DMS114 treated with DMSO at 0.1 percent for 48 hours (cell line): ENCODE measurements at regions not wholly inside any gene's neighbourhood (a gene's known extent, or its start where the extent isn't known, plus 50 kb on each side); places are given as distances from the start of the nearest gene placed in this dataset.

Experiments
- DNase-seq: peaks from one replicate; lab custom pipeline; 2025; ENCODE audit not compliant: unreplicated experiment; lab: John Stamatoyannopoulos, UW

- no peak for DNase-seq
Observed at GRCh38 chr3:144289057-144289456, 317.4 kb downstream of the DIPK2A start.

DNA sequence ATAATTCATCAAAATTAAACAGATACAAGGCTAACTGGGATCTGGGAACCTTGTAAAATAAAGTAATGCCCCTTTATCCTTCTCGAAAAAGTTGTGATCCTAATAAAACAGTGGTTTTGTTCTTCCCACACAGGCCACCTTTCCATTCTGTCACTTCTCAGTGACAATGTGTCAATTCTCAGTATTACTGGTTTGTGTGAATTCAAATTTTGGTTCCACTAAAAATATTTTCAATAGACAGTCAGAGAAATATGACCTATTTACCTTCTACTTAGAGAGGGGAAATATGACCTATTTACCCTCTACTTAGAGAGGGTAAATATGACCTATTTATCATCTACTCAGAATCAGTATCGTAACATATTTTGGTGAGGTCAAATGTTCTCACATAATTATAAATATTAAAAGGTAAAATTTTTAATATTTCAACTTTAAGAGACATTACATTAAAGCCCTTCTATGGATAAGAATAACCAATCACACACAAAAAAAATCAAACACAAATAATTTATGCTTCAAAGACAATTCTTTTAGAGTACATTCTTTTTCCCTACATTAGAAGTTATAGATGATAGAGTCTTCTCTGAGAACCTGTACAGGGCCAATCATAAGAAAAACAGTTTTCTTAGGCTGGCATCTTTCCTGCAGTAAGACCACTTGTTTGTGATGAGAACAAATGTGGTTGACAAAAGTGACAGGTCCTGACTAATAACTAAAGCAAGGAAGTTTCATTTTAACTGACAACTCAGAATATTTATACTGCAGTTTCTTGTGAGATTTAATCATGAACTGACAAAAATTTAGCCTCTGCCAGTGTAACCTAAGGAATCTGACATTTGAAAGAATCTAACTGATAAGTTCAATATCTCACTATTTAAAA is 323.3 kb downstream of the DIPK2A start:
- DNase-seq: no peak

DNA sequence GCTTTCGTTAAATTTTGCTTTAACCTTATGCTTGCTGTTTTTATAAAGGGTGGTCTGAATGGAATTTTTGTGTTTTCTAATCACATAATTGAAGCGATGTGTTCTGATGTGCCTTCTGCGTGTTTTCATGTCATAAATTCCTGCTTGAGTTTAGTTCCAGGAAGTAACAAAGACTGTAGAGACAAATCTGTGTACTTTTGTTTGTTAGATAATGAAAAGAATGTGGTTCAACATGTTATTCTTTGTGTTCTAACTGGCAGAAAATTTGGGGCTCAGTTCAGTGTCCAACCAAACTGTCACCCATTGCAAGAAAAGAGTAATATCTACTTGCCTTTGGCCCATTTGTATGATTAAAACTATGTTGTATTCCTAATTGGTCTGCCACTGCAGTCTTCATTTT is 324.0 kb downstream of the DIPK2A start:
- no peak for DNase-seq

GRCh38 chr3:144296808-144297207 is 325.2 kb downstream of the DIPK2A start:
- no peak for DNase-seq

- DNase-seq: no peak
Observed at GRCh38 chr3:144301863-144302262, 330.2 kb downstream of the DIPK2A start.

GRCh38 chr3:144307951-144308350 is 336.3 kb downstream of the DIPK2A start:
- DNase-seq: no peak

DNA sequence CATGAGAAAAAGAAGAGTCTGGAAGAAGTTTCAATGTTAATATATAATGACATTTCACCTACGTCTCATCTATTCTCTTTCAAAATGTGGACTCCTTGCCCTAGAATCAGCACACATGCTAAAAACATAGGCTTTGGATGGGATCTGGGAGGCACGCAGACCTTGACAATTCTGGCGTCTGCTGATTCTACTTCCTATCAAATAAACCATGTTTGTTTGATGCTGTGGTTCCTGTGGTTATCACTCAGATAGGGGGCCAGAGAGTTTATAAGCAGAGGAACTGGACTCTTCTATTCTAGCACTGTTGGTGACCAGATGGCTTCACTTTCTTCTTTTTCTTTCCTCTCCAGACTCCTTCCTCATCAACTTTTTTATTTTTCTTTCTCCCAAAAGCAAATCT is 336.8 kb downstream of the DIPK2A start:
- no peak for DNase-seq

DNA sequence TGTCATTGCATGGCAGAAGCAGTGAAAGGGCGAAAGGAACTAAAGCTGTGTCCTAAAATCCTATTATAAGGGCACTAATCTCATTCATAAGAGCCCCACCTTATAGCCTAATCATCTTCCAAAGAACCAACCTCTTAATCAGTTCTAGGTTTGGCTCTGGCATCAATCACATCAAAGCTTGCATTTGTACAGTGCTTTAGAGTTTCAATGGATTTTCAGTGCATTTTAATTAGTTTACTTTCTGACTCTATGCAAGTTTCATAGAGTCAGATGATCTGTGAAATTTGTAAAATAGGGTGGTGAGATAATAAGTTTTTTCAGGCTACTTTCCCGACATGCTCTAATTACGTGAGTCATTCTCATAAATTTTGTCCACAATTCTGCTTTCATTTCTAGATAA is 341.1 kb downstream of the DIPK2A start:
- DNase-seq: no peak

- no peak for DNase-seq
Observed at GRCh38 chr3:144314946-144315345, 343.3 kb downstream of the DIPK2A start.

- no peak for DNase-seq
Observed at GRCh38 chr3:144317961-144318360, 346.3 kb downstream of the DIPK2A start.

- no peak for DNase-seq
Observed at GRCh38 chr3:144324076-144324475, 352.5 kb downstream of the DIPK2A start.

GRCh38 chr3:144332868-144333267 is 361.2 kb downstream of the DIPK2A start:
- no peak for DNase-seq

DNA sequence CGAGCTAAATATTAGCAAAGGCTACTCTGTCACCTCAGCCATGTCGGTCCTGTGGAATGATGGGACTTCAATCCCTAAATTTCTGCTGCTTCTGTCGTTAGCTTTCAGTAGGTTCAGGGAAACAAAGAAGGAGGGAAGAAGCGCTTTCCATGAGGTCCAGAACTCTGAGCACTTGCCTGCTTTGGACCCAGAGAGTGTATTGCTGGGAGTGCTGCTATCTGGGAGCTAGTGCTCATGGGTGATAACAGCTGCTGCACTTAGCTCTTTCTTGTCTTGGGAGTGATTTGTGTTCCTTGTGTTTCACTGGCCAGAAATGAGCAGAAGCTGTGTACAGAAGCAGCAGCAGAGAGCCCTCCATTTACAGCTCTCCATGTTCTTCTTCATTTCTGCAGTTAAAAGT is 369.8 kb downstream of the DIPK2A start:
- no peak for DNase-seq

GRCh38 chr3:144343343-144343742 is 371.7 kb downstream of the DIPK2A start:
- no peak for DNase-seq

DNA sequence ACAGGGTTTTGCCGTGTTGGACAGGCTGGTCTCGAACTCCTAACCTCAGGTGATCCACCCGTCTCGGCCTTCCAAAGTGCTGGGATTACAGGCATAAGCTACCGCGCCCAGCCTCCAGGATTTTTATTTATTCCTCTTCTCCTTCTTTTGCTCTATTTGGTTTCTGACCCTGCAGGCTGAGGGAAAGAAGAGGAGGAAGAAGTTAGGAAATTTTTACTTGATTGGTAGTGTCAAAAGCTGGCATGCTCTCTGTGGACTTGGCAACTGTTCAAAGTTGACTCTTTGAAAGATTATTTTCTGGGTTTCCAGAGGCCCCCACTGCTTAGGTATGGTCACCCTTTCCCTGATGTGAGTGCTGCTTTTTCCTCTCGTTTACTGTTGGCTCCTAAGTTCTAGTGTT is 372.2 kb downstream of the DIPK2A start:
- DNase-seq: no peak

- no peak for DNase-seq
Observed at GRCh38 chr3:144344925-144345548, 373.4 kb downstream of the DIPK2A start.

- DNase-seq: no peak
Observed at GRCh38 chr3:144350125-144350524, 378.5 kb downstream of the DIPK2A start.

GRCh38 chr3:144351011-144351410 is 379.4 kb downstream of the DIPK2A start:
- no peak for DNase-seq

- DNase-seq: no peak
Observed at GRCh38 chr3:144351773-144352365, 380.2 kb downstream of the DIPK2A start.

DNA sequence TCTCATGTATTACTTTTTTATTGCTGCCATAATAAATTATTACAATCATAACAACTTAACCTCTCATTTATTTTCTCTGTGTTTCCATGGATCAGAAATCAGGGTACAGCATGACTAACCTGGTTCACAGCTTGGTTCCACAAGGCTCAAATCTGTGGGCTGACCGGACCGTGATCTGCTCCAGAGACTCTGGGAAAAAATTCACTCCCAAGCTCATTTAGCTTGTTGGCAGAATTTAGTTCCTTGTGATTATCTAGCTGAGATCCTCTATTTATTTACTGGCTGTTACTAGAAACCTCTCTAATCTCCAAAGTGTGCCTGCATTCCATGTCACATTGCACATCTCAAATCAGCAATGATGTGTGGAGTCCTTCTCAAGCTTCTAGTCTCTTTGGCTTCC is 386.6 kb downstream of the DIPK2A start:
- DNase-seq: no peak

DNA sequence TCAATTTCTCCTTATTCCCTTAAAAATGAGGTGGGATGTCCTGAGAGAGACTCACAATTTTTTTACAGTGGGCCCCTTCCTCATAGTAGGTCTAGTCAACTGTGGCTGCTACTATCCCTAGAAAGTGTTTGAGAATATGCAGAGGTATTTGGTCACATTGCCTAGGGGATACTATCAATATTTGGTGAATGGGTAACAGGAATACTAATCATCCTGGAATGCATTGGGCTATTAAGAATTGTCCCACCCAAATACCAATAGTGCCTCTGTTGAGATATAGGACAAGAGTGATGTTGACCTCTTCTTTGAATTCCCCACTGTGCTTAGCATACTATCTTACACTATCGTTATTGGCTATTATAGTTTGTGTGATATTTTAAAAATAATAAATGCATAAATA is 389.4 kb downstream of the DIPK2A start:
- no peak for DNase-seq

DNA sequence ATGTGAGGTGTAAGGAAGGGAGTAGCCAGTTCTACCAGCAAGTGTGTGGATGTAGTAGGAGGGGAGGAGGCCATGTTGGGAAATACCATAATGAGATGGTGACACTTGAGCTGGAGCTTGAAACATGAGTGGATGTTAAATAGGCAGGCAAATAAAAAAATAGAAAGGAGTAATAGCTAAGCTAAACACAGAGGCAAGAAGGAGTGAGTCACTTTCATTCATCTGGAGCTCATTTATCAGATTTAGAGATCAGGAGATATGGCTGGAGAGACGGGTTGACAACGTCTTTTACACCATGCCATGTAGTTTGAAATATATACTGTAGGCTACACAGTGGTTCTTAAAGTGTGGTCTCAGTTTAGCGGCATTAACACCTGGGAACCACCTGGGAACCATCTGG is 390.5 kb downstream of the DIPK2A start:
- DNase-seq: no peak
